IPS-18a (cell line): ENCODE measurements at regions not wholly inside any gene's neighbourhood (a gene's known extent, or its start where the extent isn't known, plus 50 kb on each side); places are given as distances from the start of the nearest gene placed in this dataset.
"Not testable (repeated sequence)": the region's sequence is repeated elsewhere in the genome, so short reads cannot be mapped to it uniquely, and the experiment has no call there.

Source experiments
- H3K27ac ChIP-seq: one replicate; pipeline ENCODE4 v1.5.1; 2013; ENCODE audit warnings: low read length
- H3K27me3 ChIP-seq: one replicate; pipeline ENCODE4 v1.6.1; 2013; ENCODE audit warnings: mild to moderate bottlenecking, low read length; ENCODE audit not compliant: control insufficient read depth, insufficient read depth
- H3K36me3 ChIP-seq: one replicate; pipeline ENCODE4 v1.6.1; 2013; ENCODE audit warnings: low read depth, low read length; ENCODE audit not compliant: control insufficient read depth
- H3K4me1 ChIP-seq: one replicate; pipeline ENCODE4 v1.6.1; 2013; ENCODE audit warnings: low read depth, low read length; ENCODE audit not compliant: control insufficient read depth
- H3K4me3 ChIP-seq: one replicate; pipeline ENCODE4 v1.5.1; 2013; ENCODE audit warnings: low read length
- H3K9ac ChIP-seq: one replicate; pipeline ENCODE4 v1.6.1; 2013; ENCODE audit warnings: mild to moderate bottlenecking, low read length, moderate library complexity
- H3K9me3 ChIP-seq: one replicate; pipeline ENCODE4 v1.6.1; 2013; ENCODE audit warnings: low read depth, low read length; ENCODE audit not compliant: control insufficient read depth

- H3K27me3 ChIP-seq, H3K9me3 ChIP-seq, H3K36me3 ChIP-seq: not testable (repeated sequence)
Observed at GRCh38 chr2:94576486-94576885, 294.7 kb upstream of the TEKT4 start.

DNA sequence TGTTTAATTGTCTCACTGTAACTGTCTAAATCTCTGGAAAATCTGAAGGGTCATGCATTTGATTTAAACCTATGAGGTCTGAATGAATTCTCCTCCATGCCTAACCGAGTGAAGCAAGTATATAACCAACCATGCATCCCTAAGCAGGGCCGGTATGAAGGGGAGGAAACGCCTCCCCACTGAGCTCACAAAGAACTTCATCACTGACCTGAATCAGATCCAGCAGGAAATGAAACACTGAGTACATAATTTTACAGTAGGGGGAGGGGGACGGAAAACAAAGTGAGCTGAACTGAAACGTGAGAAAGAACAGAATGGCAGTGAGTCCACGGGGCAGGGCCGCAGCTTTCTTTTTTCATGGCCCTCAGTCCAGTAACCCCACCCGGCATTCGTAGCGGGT lies 294.1 kb upstream of the TEKT4 start:
- H3K27me3 ChIP-seq, H3K36me3 ChIP-seq, H3K4me1 ChIP-seq, H3K27ac ChIP-seq, H3K4me3 ChIP-seq, H3K9me3 ChIP-seq, H3K9ac ChIP-seq: not testable (repeated sequence)

More at GRCh38 chr2:94576486-94576885, 294.7 kb upstream of the TEKT4 start:
- H3K4me1 ChIP-seq, H3K9ac ChIP-seq, H3K4me3 ChIP-seq, H3K27ac ChIP-seq: not testable (repeated sequence)

- not testable (repeated sequence) for H3K9ac ChIP-seq, H3K4me3 ChIP-seq, H3K27me3 ChIP-seq, H3K27ac ChIP-seq, H3K4me1 ChIP-seq, H3K36me3 ChIP-seq
- H3K9me3 ChIP-seq: peaks cover 11% of the 10 kb centered on the region
Observed at GRCh38 chr2:94579221-94579620, 292.0 kb upstream of the TEKT4 start.

DNA sequence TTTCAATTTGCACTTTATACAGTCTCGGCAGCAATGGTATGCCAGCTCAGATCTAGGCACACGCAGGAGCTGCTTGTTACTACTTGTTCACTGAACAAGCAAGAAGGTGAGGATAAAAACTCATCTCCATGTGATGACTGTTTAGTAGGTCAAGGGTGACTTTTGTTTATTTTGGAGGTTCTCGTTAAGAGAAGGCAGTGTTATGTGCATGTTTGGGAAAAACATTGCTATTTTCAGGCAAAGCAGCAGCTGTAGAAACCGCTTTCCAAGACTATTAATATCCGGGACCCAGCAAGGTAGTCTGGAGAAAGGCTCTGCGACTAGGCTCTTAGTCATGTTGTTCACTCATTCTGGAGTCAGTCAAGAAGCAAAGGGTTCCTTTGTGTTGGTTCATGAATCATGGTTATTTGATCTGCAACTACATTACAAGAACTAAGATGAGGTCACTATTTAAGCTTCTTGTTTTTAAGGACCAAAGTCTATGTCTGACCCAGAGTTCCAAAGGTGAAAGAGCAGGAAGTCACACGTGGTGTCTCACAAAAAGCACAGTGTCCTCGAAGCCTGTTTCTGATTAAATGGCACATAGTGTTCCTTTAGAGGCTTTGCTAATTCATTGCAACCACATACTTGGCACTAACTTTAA lies 288.0 kb upstream of the TEKT4 start:
- H3K4me1 ChIP-seq, H3K27ac ChIP-seq, H3K4me3 ChIP-seq, H3K27me3 ChIP-seq, H3K9ac ChIP-seq, H3K36me3 ChIP-seq, H3K9me3 ChIP-seq: not testable (repeated sequence)

DNA sequence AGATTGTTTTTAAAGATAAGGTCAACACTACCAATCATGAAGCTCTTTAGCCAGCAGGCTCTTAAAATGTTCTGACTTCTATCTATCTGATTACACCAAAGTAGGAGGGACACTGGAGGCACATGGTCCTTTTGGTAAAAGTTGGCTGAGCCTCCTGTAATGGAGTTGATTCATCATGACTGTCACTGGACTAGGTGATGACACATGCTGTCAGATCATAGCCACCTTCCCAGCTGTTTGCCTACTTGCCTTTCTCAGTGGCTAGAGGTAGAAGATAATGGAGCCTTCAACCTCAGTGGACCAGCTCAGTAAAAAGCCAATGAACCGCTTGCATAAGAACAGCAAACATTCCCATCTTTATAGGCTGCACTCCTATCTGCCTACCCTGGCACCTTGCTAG lies 286.7 kb upstream of the TEKT4 start:
- H3K27me3 ChIP-seq, H3K4me3 ChIP-seq, H3K4me1 ChIP-seq, H3K36me3 ChIP-seq, H3K9ac ChIP-seq, H3K9me3 ChIP-seq, H3K27ac ChIP-seq: not testable (repeated sequence)

DNA sequence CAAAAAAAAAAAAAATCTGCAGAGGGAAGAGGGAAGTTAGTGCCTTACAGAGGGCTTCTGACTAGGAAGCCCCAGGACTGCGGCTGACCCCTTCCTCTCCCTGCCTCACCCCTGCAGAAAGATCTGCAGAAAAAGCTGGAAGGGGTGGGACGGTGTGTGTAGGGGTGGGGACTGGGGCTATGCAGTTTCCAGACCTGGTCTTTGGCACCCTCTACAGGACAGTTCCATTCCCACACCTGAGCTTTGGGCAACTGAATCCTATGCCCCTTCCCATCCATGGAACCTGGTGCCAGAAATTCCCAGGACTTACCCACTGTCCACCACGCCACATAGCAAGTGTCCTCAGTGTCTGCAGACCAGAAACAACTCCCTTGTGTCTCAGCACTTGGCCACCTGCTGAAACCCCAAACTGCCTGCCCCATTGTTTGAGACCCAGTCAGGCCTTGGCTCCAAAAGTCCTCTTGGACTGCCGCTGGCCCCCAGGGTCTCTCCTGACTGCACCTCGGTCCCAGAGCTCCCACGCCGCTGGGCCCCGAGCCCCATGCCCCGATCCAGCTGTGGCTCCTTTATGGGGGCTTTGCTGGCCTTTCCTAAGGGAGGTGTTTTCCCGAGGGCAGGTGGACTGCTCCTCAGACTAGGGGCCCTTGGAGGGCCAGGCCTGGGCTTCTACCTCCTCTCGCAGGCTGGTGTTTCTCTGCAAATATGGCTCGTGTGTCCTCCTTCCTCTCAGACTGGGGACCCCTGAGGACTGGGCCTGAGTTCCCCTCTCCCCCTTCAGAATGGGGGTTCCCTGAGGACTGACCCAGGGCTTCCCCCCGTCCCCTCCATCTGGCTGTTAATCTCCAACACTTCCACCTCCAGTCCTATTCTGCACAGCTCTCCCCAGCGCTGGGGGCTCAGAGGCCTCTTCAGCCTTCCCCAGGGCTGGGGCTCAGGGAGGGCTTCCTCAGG lies 284.9 kb upstream of the TEKT4 start:
- not testable (repeated sequence) for H3K36me3 ChIP-seq, H3K27ac ChIP-seq, H3K9ac ChIP-seq, H3K4me1 ChIP-seq, H3K9me3 ChIP-seq, H3K4me3 ChIP-seq, H3K27me3 ChIP-seq

- H3K36me3 ChIP-seq, H3K9ac ChIP-seq, H3K27ac ChIP-seq, H3K27me3 ChIP-seq, H3K4me3 ChIP-seq, H3K9me3 ChIP-seq, H3K4me1 ChIP-seq: not testable (repeated sequence)
Observed at GRCh38 chr2:94587042-94587441, 284.2 kb upstream of the TEKT4 start.

- not testable (repeated sequence) for H3K4me1 ChIP-seq, H3K36me3 ChIP-seq, H3K4me3 ChIP-seq, H3K9me3 ChIP-seq, H3K27ac ChIP-seq, H3K9ac ChIP-seq, H3K27me3 ChIP-seq
Observed at GRCh38 chr2:94594019-94594836, 277.0 kb upstream of the TEKT4 start.

GRCh38 chr2:94595956-94596355 lies 275.3 kb upstream of the TEKT4 start:
- not testable (repeated sequence) for H3K27ac ChIP-seq, H3K9ac ChIP-seq, H3K4me3 ChIP-seq, H3K4me1 ChIP-seq, H3K9me3 ChIP-seq, H3K36me3 ChIP-seq, H3K27me3 ChIP-seq

GRCh38 chr2:94598075-94598713 lies 273.0 kb upstream of the TEKT4 start:
- H3K36me3 ChIP-seq, H3K4me3 ChIP-seq, H3K9ac ChIP-seq, H3K27me3 ChIP-seq, H3K27ac ChIP-seq, H3K4me1 ChIP-seq: not testable (repeated sequence)
- H3K9me3 ChIP-seq: peaks cover 11% of the 10 kb centered on the region

DNA sequence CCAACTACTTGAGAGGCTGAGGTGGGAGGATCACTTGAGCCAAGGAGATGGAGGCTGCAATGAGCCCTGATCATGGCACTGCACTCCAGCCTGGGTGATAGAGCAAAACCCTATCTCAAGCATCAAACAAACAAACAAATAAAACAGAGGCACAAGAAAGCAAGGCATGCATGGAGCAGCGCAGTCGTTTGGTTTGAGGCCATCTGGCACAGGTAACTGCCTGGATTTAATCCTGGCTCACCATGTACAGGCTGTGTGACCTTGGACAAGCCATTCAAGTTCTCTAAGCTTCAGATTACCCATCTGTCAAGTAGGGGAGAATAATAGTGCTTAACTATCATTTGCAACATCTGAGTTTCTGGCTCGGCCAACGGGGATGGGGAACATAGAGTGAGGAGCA lies 270.3 kb upstream of the TEKT4 start:
- not testable (repeated sequence) for H3K4me1 ChIP-seq
- peaks cover 18% of the 10 kb centered on the region for H3K9me3 ChIP-seq

More for the DNA sequence above, 270.3 kb upstream of the TEKT4 start:
- not testable (repeated sequence) for H3K9ac ChIP-seq, H3K27me3 ChIP-seq, H3K4me3 ChIP-seq, H3K27ac ChIP-seq, H3K36me3 ChIP-seq
